Activated CD8-positive, alpha-beta memory T cell treated with anti-CD3 and anti-CD28 coated beads for 36 hours (primary cell): ENCODE measurements at regions not wholly inside any gene's neighbourhood (a gene's known extent, or its start where the extent isn't known, plus 50 kb on each side); places are given as distances from the start of the nearest gene placed in this dataset.
"Not testable (repeated sequence)": the region's sequence is repeated elsewhere in the genome, so short reads cannot be mapped to it uniquely, and the experiment has no call there.

Experiments
- CTCF ChIA-PET: fragments of 350-600 bp; sonication (Branson Sonifier 250); formaldehyde crosslinking; loops from one replicate; lab custom pipeline; 2021; ENCODE audit warnings: antibody characterized with exemption; lab: Charles Lee
- POLR2A ChIA-PET: fragments of 350-600 bp; sonication (Branson Sonifier 250); formaldehyde crosslinking; loops from one replicate; lab custom pipeline; 2021; ENCODE audit warnings: antibody characterized with exemption; lab: Charles Lee

- CTCF ChIA-PET, result no interaction called here
- POLR2A ChIA-PET, result no interaction called here
These were observed 518.9 kb downstream of the RERGL start for GRCh38 chr12:17571047-17571446.

DNA sequence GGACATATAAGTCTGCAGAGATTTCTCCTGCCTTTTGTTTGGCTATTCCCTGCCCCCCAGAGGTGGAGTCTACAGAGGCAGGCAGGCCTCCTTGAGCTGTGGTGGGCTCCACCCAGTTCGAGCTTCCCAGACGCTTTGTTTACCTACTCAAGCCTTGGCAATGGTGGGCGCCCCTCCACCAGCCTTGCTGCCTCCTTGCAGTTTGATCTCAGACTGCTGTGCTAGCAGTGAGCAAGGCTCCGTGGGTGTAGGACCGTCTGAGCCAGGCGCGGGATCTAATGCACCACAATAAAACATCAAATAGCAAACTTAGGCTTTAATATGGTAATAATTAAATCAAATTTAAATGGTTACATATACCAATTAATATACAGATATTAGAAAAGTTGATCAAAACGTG, 525.4 kb downstream of the RERGL start:
- POLR2A ChIA-PET, CTCF ChIA-PET: not testable (repeated sequence)

- ChIA-PET POLR2A (no interaction called here), CTCF (no interaction called here)
These were observed 540.0 kb downstream of the RERGL start for GRCh38 chr12:17550011-17550410.

GRCh38 chr12:17540921-17541320, 549.1 kb downstream of the RERGL start:
- ChIA-PET POLR2A (no interaction called here), CTCF (no interaction called here)

DNA sequence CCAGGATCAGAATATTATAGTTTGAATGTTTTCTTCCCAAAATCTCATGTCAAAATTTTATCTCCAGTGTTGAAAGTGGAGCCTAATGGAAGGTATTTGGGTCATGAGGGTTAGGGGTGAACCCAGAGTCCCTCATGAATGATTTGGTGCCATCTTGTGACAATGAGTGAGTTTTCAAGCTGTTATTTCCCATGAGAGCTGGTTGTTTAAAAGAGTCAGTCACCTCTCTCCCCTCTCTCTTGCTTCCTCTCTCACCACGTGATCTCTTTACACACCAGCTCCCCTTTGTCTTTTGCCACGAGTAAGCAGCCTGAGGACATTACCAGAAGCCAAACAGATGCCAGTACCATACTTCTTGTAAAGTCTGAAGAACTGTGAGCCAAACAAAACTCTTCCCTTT, 561.6 kb downstream of the RERGL start:
- ChIA-PET CTCF (no interaction called here), POLR2A (no interaction called here)

GRCh38 chr12:17527021-17527420, 563.0 kb downstream of the RERGL start:
- POLR2A ChIA-PET, result no interaction called here
- CTCF ChIA-PET, result no interaction called here

GRCh38 chr12:17511369-17511768, 578.6 kb downstream of the RERGL start:
- POLR2A ChIA-PET, result no interaction called here
- CTCF ChIA-PET, result no interaction called here

DNA sequence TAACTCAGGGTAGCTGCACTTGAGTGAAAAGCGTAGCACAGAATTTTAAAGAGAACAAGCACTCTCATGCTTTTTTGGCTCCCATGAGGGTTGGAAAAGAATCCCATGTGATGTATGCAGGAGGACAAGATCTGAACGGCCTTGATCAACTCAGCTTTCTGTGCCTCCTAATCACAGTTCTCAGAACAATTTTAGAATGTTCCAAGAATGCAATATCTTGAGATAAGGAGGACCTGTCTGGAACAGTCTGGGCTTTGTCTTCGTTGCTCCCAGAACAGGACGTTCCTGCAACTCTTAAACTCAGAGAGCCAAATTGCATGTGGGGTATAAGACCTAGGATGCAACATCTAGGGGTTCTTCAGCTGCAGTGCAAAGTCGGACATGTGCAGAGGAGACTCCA, 582.7 kb downstream of the RERGL start:
- ChIA-PET CTCF (no interaction called here), POLR2A (no interaction called here)

DNA sequence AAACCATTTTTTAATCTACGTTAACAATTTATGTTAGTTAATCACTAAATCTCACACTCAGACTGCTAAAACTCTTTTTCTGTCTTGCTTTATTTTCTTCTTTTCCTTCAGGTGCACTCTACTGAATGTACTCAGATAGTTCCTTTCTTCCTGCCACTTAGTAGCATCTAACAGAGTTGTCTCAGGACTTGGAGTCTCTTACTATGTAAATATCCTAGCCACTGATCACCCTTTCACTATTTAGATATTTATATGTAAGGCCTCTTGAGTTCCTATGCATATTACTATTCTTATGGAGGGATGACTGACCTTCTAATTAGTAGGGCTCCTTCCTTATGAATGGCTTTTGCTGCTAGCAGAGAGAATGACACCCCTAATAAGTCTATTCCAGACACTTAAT, 586.3 kb downstream of the RERGL start:
- POLR2A ChIA-PET, result no interaction called here
- CTCF ChIA-PET, result no interaction called here

DNA sequence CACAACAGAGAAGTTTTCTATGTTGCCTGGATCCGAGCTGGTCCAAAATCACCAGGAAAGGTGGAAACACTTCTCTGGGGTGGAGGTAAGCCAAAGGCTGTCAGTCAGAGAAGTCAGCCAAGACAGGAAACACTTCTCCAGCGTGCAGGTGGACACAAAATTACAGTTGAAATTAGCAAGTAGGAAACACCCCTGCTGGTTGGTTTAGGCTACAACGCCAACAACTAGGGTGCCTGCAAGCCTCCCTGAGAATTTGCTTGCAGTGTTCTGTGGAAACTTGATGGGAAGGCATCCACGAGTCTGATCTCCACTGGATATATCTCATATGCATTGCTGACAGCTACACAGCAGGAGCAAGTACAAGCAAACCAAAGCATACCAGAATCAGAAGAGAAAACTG, 600.5 kb downstream of the RERGL start:
- ChIA-PET POLR2A (no interaction called here), CTCF (no interaction called here)

DNA sequence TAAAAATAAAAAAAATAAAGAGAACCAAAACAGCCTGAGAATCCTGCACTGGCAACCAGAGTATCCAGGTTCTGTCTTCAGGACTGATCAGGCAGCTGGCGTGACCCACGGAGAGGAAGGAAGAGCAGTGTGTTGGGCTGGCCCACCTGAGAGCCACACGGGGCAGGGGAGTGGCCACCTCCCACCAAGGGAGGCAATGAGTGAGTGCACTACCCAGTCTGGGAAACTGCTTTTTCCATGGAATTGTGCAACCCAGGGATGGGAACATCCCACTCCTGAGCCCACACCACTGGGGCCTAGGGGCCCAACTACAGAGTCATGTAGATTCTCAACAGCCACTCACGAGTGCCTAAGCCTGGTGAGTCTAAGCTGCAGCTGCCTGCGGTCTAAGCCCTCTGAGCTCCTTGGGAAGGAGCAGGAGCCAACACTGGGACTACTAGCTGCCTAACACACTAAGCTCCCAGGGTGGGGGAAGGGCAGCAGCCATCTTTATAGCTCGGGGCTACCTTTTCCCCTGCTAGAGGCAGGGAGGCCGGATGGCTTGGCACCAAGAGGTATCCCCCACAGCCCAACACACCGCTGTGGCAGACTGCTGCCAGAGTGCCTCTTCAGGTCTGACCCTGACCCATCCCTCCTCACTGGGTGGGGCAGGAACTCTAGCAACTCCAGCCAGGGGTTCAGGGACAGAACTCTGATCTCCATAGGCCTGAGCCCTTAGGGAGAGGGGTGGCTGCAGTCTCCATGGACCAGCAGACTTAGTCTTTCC, 610.9 kb downstream of the RERGL start:
- POLR2A ChIA-PET, result no interaction called here

DNA sequence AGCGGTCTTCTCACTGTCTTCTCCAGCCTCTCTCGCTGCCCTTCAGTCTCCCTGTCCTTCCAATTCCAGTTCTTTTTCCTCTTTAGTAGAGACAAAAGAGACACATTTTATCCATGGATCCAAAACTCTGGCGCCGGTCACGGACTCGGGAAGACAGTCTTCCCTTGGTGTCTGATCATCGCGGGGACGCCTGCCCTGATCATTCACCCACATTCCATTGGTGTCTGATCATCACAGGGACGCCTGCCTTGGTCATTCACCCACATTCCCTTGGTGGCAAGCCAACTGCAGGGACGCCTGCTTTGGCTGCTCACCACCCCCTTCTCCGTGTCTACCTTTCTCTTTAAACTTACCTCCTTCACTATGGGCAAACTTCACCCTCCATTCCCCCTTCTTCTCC, 619.5 kb downstream of the RERGL start:
- CTCF ChIA-PET, result no interaction called here
- POLR2A ChIA-PET, result no interaction called here

More for the DNA sequence above, 610.9 kb downstream of the RERGL start:
- CTCF ChIA-PET, result no interaction called here

- CTCF ChIA-PET, result no interaction called here
- POLR2A ChIA-PET, result no interaction called here
These were observed 630.8 kb downstream of the RERGL start for GRCh38 chr12:17459214-17459613.

- POLR2A ChIA-PET, result no interaction called here
- CTCF ChIA-PET, result no interaction called here
These were observed 633.5 kb downstream of the RERGL start for GRCh38 chr12:17456486-17456885.

- POLR2A ChIA-PET, result no interaction called here
- CTCF ChIA-PET, result no interaction called here
These were observed 651.9 kb downstream of the RERGL start for GRCh38 chr12:17438141-17438540.

- CTCF ChIA-PET, result no interaction called here
These were observed 673.2 kb downstream of the RERGL start for GRCh38 chr12:17416748-17417147.

DNA sequence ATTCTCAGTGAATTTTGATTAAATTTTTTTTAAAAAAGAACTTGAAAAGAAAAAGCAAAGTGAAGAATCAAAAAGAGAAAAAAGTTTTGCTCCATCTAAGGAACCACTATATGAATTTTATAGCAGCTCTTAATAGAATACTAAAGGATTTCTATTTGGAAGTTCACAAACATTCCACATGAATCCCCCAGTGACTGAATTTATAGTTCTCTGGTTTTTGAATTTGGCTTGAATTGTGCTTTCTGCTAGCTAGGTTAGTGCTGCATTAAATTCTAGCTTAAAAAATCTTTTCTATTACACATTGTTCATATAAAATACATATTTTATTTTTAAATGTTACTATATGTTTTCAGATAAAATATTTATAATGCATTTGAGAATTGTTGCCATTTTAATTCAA, 675.4 kb downstream of the RERGL start:
- ChIA-PET CTCF (no interaction called here), POLR2A (no interaction called here)

More at GRCh38 chr12:17416748-17417147, 673.2 kb downstream of the RERGL start:
- POLR2A ChIA-PET, result no interaction called here

GRCh38 chr12:17411662-17412061, 678.3 kb downstream of the RERGL start:
- ChIA-PET CTCF (no interaction called here), POLR2A (no interaction called here)

DNA sequence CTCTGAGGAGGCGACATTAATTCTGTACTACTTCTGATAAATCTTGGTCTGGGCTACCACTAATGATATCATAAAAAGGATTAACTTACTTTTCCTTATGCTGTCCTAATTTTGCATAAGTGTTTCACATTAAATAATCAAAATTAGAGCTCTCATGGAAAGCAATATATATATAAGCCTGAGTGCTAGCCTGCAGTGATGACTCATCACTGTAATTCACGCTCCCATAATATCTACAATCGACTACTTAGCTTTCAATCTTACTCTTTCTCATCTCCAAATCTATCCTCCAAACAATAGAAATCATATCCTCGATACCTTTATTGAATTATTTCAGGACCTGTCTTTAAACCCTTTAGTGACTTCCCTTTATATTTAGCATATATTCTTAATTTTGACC, 701.3 kb downstream of the RERGL start:
- CTCF ChIA-PET, result no interaction called here

GRCh38 chr12:17383321-17383720, 706.7 kb downstream of the RERGL start:
- POLR2A ChIA-PET, result no interaction called here
- CTCF ChIA-PET, result no interaction called here

More for the DNA sequence above, 701.3 kb downstream of the RERGL start:
- POLR2A ChIA-PET, result no interaction called here

DNA sequence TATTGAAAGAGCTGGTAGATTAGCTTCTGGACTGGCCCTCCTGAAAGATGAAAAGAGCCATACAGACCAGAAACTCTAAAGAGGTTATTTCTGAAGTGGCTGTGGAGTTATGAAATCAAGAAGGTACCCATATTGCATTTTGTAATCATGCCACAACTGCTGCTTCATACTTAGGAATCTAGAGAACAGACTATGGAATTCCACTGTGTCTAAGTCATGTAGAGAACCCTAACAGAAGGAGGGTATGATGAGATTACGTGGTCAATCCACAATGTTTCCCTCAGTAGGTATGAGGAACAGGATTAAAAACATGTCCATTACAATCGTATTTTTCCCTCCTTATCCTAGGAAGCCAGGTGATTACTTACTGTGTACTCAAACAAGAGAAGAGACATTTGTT, 708.8 kb downstream of the RERGL start:
- POLR2A ChIA-PET, result no interaction called here
- CTCF ChIA-PET, result no interaction called here

GRCh38 chr12:17372508-17372907, 717.5 kb downstream of the RERGL start:
- ChIA-PET CTCF (no interaction called here), POLR2A (no interaction called here)
